BJ (cell line): ENCODE measurements at regions not wholly inside any gene's neighbourhood (a gene's known extent, or its start where the extent isn't known, plus 50 kb on each side); places are given as distances from the start of the nearest gene placed in this dataset.

ENCODE experiments used
- CTCF ChIA-PET: fragments of 350-600 bp; formaldehyde crosslinking; extraction: SDS; loops from one replicate; lab custom pipeline; 2021; ENCODE audit warnings: antibody characterized with exemption, inconsistent platforms; lab: Yijun Ruan, JAX
- POLR2A ChIA-PET: fragments of 300-600 bp; sonication (Branson Sonifier 250); formaldehyde crosslinking; extraction: SDS; loops from one replicate; lab custom pipeline; 2021; ENCODE audit warnings: antibody characterized with exemption; lab: Charles Lee
- DNase-seq: peaks from one replicate; pipeline ENCODE4 v3.0.0-alpha.2; 2011; ENCODE audit warnings: low read depth
- H3K27me3 ChIP-seq: 2 replicates; pipeline ENCODE4 v1.6.0; 2011; ENCODE audit warnings: low read length; ENCODE audit not compliant: control insufficient read depth, insufficient read depth
- H3K36me3 ChIP-seq: 2 replicates; pipeline ENCODE4 v1.5.1; 2011; ENCODE audit warnings: low read length; ENCODE audit not compliant: control insufficient read depth, insufficient read depth
- H3K4me3 ChIP-seq: 2 replicates; pipeline ENCODE4 v1.5.1; 2011; ENCODE audit warnings: low read depth, mild to moderate bottlenecking, control low read depth, low read length
- TF ChIP-seq, protein P1 (sequence below): IDR thresholded peaks from 2 replicates; pipeline ENCODE4 v1.5.1; 2011; ENCODE audit warnings: low read depth, mild to moderate bottlenecking, control low read depth, inconsistent platforms, low read length, moderate library complexity; ENCODE audit not compliant: insufficient read depth

GRCh38 chr6:27154696-27155095 lies 92.8 kb upstream of the PRSS16 start:
- no peak overlapping the region for H3K4me3 ChIP-seq
- H3K36me3 ChIP-seq, result no peaks in the 10 kb centered on the region
- H3K27me3 ChIP-seq, result no peaks in the 10 kb centered on the region
- POLR2A ChIA-PET, result no interaction called here
- no peak for DNase-seq
- TF ChIP-seq, protein P1, sequence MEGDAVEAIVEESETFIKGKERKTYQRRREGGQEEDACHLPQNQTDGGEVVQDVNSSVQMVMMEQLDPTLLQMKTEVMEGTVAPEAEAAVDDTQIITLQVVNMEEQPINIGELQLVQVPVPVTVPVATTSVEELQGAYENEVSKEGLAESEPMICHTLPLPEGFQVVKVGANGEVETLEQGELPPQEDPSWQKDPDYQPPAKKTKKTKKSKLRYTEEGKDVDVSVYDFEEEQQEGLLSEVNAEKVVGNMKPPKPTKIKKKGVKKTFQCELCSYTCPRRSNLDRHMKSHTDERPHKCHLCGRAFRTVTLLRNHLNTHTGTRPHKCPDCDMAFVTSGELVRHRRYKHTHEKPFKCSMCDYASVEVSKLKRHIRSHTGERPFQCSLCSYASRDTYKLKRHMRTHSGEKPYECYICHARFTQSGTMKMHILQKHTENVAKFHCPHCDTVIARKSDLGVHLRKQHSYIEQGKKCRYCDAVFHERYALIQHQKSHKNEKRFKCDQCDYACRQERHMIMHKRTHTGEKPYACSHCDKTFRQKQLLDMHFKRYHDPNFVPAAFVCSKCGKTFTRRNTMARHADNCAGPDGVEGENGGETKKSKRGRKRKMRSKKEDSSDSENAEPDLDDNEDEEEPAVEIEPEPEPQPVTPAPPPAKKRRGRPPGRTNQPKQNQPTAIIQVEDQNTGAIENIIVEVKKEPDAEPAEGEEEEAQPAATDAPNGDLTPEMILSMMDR, result no peak
- CTCF ChIA-PET, result interaction anchor here (0.6 to 1.0 kb wide), 2 partner anchors 27 to 829 kb away, joined by 3 read pairs; no protein-coding TSS in a partner anchor

DNA sequence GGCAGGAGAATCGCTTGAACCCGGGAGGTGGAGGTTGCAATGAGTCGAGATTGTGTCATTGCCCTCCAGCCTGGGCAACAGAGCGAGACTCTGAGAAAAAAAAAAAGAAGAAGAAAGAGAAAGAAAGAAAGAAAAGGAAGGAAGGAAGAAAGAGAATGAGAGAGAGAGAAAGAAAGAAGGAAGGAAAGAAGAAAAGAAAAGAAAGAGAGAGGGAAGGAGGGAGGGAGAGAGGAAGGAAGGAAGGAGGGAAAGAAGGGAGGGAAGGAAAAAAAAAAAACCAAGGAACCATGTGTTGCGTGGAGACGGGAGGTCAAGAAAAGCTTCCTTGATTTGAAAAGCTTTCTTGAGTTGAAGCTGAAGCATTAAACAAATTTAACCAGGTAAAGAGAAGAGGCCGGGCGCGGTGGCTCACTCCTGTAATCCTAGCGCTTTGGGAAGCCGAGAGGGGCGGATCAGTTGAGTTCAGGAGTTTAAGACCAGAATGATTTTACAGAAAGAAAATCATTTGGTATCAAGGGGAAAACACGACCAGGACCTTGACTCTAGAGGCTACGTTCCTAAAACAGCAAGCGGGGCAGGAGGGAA lies 90.5 kb upstream of the PRSS16 start:
- ChIA-PET POLR2A (interaction anchor here (1.5 kb wide), 1 partner anchor 10 kb away, joined by 3 read pairs; a partner anchor contains a TSS), CTCF (interaction anchor here (0.7 to 1.8 kb wide), 5 partner anchors 12 to 652 kb away, joined by 3 to 7 read pairs (median 4); no protein-coding TSS in a partner anchor)

DNA sequence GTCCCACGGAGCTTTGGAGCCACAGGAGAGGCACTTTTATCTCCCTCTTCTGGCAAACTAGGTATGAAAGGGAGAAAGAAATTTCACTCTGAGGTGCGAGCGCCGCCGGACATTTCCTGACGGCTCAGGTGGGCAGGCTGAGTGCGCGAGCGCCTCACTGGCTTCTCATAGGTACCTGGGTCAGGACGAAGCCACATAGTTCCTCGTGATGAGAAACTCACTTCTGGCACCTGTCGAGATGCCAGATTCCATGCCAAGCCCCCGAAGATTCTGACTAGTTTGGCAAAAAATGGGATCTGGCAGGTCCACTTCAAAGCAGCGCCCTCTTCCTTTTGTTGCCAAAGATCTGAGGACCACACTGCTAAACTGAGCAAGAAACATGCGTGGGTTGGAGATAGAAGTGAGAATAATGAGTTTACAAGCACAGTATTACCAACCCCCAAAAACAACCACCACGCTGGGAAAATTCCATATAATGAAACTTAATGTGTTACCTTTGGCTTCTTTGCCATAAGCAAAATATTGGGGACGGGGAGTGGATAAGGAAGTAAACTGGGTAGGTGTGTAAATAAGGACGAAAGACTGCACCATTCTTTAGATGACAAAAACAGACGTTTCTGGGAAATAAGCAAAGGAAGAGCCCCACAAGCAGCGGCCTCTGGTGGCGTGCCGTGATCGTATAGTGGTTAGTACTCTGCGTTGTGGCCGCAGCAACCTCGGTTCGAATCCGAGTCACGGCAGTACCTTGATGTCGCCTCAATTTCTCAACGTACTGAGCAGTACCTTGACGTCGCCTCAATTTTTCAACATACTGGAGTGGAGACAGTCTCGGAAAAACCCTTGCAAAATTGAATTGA lies 89.8 kb upstream of the PRSS16 start:
- ChIA-PET CTCF (interaction anchor here (0.5 to 1.8 kb wide), 6 partner anchors 13 to 1054 kb away, joined by 3 to 7 read pairs (median 4); no protein-coding TSS in a partner anchor), POLR2A (interaction anchor here (1.5 kb wide), 1 partner anchor 10 kb away, joined by 3 read pairs; a partner anchor contains a TSS)
- H3K36me3 ChIP-seq, result no peaks in the 10 kb centered on the region
- TF ChIP-seq, protein P1, result peak; percentile 67
- H3K4me3 ChIP-seq, result peak overlapping the region; percentile 47
- no peak for DNase-seq
- H3K27me3 ChIP-seq, result 0 out of 2 replicates have a peak, but pooled peaks cover 1% of the 10 kb centered on the region

More for the DNA sequence above, 90.5 kb upstream of the PRSS16 start:
- H3K4me3 ChIP-seq, result peak overlapping the region; percentile 47
- TF ChIP-seq, protein P1, result no peak
- no peaks in the 10 kb centered on the region for H3K36me3 ChIP-seq
- DNase-seq, result no peak
- H3K27me3 ChIP-seq, result 0 out of 2 replicates have a peak, but pooled peaks cover 1% of the 10 kb centered on the region

- POLR2A ChIA-PET, result no interaction called here
- Histone ChIP-seq H3K27me3 (0 out of 2 replicates have a peak, but pooled peaks cover 1% of the 10 kb centered on the region), H3K4me3 (no peak overlapping the region), H3K36me3 (no peaks in the 10 kb centered on the region)
- CTCF ChIA-PET, result interaction anchor here (0.6 to 1.1 kb wide), 2 partner anchors 31 to 63 kb away, joined by 5 to 6 read pairs; no protein-coding TSS in a partner anchor
- TF ChIP-seq, protein P1, result no peak
- DNase-seq, result no peak
Observed at GRCh38 chr6:27158316-27158643, 89.2 kb upstream of the PRSS16 start.

GRCh38 chr6:27159725-27160124 lies 87.8 kb upstream of the PRSS16 start:
- CTCF ChIA-PET, result interaction anchor here (0.6 to 1.6 kb wide), 10 partner anchors 11 to 735 kb away, joined by 3 to 5 read pairs (median 3); no protein-coding TSS in a partner anchor
- 0 out of 2 replicates have a peak, but pooled peaks cover 1% of the 10 kb centered on the region for H3K27me3 ChIP-seq
- no peak overlapping the region for H3K4me3 ChIP-seq
- POLR2A ChIA-PET, result no interaction called here
- no peak for DNase-seq
- no peaks in the 10 kb centered on the region for H3K36me3 ChIP-seq
- TF ChIP-seq, protein P1, result no peak
